NCI-H187 treated with DMSO at 0.1 percent for 48 hours (cell line): ENCODE measurements at regions not wholly inside any gene's neighbourhood (a gene's known extent, or its start where the extent isn't known, plus 50 kb on each side); places are given as distances from the start of the nearest gene placed in this dataset.
"Not testable (repeated sequence)": the region's sequence is repeated elsewhere in the genome, so short reads cannot be mapped to it uniquely, and the experiment has no call there.

Source experiments
- DNase-seq: peaks from one replicate; lab custom pipeline; 2025; lab: John Stamatoyannopoulos, UW

DNA sequence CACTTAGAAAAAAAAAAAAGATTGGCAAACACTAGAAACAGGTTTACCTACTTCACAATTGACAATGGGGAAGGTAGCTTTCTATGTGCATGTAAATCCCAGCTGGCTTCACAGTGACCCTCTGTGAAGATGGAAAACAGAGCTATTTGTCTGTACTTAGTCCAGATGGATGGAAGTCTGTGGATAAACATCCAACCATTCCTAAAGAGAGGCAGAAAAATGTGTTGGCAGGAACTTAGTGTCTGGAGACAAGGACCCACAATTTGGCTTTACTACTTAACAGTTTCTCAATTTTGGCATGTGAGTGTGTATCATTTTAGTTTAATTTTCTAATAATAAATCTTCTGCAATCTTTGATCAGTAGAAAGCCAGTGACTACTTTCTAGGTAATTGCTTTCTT is 154.4 kb downstream of the RAD51AP2 start:
- no peak for DNase-seq

- no peak for DNase-seq
Measured at GRCh38 chr2:17362956-17363355, 155.3 kb downstream of the RAD51AP2 start.

DNA sequence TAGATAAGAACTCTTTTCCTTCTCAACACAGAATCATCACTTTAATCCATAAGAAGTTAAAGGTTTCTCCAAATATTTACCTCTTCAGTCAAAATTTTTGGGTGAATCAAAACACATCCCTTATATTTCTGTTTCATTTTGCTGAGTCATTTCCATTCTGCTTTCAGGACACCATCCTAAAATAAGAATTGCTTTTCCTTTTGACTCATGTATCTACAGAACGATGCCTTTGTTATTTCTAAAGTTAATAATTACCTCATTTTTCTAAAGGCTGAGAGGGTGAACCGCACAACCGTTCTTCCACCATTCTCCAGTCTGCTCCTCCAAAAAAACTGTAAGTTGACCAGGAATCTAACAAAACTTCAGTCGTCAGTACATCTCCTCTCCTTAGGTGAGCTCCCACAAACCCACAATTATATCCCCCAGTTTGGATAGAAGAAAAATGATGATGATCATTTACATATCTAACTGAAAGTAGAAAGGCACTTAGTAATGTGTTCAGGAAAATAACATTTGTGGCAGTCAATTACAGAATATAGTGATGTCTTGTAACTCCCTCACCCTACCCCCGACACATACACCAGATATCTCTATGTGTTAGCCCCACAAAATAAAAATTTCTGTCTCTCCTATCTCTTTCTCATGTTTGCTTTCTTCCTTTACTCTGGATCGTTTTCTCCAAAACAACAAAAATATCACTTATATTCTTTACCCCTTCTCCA is 162.5 kb downstream of the RAD51AP2 start:
- DNase-seq: no peak

- DNase-seq: no peak
Measured at GRCh38 chr2:17353263-17353662, 165.0 kb downstream of the RAD51AP2 start.

GRCh38 chr2:17342692-17343091 is 175.5 kb downstream of the RAD51AP2 start:
- not testable (repeated sequence) for DNase-seq

DNA sequence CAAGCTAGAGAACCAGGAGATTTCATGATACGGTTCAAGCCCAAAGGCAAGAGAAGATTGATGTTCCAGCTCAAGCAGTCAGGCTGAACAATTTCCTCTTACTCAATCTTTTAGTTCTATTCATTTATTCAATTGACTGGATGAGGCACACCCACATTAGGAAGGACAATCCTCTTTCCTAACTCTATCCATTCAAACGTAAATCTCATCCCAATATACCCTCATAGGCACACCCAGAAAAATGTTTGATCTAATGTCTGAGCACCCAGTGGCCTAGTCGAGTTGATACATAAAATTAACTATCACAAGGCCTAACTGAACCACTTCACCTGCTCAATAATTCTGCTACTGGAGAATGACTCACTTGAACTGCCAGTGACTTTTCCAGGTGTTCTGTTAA is 180.7 kb downstream of the RAD51AP2 start:
- no peak for DNase-seq

GRCh38 chr2:17336458-17336857 is 181.8 kb downstream of the RAD51AP2 start:
- DNase-seq: no peak

DNA sequence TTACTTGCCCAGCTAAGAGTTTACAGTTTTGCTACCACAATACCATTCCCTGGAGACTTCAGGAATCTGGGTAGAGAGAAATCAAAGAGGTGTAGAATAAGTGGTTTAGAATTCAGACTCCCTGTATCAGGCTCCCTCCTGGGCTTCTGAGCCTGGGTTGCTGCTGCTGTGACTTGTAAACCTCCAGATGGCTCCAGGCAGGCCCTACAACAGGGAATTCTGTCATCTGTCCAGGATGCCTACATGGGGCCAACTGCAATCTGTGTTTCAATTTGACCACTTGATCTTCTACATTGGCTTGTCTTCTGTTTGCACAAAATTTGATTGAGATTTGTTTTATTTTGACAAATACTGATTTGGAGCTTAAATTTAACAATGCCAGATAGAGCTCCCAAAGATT is 183.9 kb downstream of the RAD51AP2 start:
- no peak for DNase-seq

GRCh38 chr2:17331636-17332035 is 186.6 kb downstream of the RAD51AP2 start:
- no peak for DNase-seq

- no peak for DNase-seq
Measured at GRCh38 chr2:17328161-17328560, 190.1 kb downstream of the RAD51AP2 start.

DNA sequence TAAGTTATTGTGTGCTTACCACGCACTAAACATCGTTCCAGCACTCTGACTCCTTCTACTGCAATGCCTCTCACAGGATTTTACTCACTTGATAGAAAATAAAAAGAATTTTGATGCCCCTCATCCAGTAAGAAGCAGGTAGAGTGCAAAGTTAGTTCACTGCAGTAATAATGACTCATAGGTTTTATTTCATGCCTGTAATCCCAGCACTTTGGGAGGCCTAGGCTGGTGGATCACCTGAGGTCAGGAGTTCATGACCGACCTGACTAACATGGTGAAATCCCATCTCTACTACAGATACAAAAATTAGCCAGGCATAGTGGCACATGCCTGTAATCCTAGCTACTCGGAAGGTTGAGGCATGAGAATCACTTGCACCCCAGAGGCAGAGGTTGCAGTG is 190.6 kb downstream of the RAD51AP2 start:
- DNase-seq: no peak

- no peak for DNase-seq
Measured at GRCh38 chr2:17326717-17327116, 191.5 kb downstream of the RAD51AP2 start.

DNA sequence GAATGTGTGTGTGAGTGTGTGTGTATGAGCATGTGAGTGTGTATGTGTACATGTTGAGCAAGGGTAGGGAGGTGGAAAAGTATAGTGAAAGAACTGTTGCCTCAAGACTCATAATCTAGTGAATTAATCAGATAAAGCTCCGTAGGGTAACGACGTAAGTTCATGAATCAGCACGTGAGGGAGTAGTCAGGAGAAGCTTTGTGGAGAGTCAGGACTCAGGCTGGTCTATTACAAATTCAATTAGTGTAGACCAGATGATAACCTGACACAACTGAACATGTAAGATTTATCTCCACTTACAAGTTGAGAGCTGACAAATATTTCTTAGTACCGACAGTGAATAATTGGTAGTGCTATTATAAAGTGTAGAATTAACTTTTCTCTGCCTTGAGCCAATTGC is 194.5 kb downstream of the RAD51AP2 start:
- DNase-seq: no peak

DNA sequence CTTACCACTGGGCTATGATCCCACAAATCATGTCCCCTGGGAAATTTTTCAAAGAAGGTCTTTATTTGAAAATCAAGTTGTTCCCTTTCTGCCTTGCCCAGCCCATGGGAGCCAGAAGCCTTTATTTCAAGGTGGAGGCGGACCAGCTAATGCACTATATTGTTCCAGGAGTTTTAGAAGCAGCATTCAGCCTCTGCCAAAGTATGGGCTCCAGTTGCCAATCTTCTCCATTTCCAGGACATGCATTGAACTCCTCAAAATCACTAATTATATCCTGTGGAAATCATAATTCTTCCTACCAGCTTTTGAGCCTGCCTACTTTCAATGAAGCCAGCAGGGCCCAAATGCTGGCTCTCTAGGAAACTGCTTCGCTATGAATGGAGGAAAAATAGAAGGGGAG is 195.8 kb downstream of the RAD51AP2 start:
- DNase-seq: no peak

DNA sequence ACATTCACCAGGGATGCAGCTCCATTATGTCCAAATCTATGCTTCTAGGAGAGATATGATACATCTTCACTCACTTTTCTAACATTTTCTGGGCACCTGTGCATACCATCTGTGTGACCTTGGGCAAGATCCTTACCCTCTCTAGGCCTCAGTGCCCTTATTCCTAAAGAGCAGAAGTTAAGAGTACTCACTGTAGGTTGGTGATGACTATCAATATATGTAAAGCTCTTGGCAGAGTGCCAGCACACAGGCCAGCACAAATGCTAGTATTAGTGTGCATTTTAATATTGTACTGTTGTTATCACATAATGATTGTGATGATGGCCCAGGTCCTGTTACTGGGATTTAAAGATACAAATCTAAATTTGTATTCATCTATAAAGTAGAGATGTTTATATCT is 199.2 kb downstream of the RAD51AP2 start:
- no peak for DNase-seq

DNA sequence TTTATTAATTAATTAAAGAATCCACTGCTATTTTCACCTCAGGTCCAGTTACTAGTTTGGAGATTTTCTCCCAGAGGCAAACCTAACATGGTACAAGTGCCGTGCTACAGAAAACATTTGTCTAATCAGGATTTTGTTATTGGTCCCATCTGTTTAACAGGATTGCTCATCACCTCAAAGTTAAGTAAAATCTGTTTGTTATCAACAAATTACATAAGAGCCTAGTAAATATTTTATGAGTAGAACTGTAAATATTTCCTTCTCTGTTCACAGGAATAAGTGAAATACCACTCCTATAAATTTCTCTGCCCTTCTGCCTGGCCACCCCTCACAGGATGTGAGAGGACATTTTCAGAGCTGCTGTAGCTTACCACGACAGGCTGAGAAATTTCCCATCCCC is 200.2 kb downstream of the RAD51AP2 start:
- DNase-seq: no peak

DNA sequence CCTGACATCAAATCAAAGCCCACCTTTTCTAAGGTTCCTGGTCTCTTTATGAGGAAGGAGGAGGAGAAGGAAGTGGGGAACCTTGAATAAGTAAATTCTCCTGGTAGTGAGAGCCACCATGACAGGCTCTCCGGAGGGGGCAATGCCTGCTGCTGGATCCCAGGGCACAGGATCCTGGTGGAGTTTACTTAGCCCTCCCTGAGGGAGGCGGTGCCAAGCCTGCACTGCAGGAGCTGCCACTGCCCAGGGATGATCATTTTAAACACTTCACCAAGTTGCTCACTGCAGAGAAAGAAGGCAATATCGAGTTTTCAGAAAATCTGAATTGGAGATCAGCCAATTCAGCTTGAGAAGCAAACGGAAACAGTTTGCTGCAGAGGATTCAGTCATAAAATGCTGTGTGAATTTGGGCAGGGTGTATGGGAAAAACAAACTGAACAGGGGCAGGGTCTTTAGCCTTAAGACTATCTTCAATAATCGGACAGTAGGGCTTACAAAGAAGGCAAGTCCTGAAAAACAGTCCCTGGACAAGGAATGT is 200.7 kb downstream of the RAD51AP2 start:
- DNase-seq: no peak

DNA sequence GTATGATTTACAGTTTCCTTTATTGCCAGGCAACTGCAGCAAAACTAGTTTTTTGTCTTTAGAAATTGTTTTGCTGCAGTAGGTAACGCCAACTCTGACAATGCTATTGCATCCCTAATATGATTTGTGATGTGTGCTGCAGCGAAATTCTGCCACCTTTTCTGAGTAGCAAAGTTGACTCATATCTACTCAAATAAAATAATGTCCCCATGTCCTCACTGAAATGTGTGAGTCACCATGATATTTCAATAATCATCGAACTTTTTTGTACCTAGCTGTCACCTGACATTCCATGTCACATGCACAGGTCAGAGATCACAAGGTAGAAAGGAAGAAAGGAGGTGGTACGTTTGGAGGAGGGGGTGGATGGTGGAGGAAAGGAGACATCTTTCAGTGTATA is 205.0 kb downstream of the RAD51AP2 start:
- DNase-seq: no peak

DNA sequence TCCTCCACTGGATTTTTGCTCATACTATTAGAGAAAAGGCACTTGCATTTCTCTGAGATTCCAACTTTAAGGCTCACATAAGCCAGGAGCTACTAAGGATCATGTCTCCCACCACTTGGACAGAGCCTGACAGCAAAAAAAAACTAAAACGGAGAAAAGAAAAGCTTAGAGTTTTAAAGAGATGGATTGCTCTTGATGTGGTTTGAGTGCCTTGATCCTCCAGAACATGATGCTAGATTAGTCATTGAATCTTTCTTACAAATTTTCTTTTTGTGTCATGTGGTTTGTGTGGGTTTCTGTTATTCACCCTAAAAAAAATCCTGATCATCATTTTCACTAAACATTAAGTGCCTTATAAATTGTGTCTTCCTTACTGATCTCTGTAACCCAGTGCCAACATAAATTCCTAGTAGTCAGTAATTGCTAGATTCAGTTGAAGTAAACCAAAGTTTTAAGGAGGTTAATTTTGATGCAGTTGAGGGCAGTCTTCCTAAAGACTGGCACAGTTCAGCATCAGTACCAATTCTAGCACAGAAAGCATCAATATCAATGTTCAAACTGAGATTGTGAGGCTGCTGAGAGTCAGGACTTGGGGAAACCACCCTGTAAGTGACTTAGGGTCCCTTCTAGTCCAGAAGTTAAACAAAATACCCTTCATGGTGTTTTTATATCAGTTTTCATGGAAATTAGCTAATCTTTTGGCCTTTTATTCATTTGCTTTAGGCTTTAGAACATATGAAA is 206.3 kb downstream of the RAD51AP2 start:
- no peak for DNase-seq

DNA sequence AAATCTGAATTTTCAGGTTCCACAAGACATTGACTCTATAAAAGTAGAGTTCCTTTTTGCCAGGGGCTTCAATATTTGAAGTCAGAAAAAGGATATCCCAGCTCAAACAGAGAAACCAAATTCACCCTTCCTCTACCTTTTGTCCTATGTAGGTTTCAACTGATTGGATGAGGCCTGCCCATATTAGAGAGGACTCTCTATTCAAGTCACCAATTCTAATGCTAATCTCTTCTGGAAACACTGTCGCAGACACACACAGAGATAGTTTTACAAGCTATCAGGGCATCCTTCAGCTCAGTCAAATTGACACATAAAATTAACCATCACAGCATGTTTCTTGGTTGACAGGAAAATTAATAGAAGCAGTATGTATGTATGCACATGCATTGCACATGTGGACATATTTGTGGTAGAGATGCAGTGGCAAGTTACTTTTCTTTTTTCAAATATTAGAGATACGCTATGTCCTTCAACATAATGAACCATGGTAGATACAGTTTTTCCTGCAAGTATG is 207.1 kb downstream of the RAD51AP2 start:
- DNase-seq: no peak

DNA sequence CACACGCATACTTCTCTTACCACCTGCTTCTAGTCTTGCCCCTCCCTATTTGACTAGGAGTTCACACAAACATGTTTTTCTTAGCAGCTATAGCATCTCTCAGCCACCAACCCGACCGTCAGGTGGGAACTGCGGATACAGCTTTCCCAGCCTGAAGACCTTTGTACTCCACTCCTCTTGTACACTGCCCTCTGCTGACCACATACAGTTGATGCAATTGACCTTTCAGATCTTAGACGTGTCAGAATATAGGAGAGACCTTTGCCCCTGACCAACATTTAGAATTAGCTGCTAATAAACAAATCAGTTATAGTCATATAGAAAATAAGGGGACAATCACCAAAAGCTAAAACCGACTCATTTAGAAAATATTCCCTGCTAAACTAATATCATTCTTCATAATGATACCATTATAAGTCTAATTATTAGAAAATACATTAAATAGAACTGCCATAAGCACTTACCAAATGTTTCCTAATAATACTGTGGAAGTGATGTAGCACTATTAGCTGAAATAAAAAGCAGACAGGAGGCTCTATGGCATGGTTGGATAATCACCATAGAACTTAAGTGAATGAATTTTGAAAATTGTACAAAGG is 208.4 kb downstream of the RAD51AP2 start:
- DNase-seq: peak; percentile 75

GRCh38 chr2:17309181-17309580 is 209.1 kb downstream of the RAD51AP2 start:
- DNase-seq: no peak

- no peak for DNase-seq
Measured at GRCh38 chr2:17306706-17307105, 211.5 kb downstream of the RAD51AP2 start.
